ENCODE measurements at regions not wholly inside any gene's neighbourhood (a gene's known extent, or its start where the extent isn't known, plus 50 kb on each side); places are given as distances from the start of the nearest gene placed in this dataset.

DNA sequence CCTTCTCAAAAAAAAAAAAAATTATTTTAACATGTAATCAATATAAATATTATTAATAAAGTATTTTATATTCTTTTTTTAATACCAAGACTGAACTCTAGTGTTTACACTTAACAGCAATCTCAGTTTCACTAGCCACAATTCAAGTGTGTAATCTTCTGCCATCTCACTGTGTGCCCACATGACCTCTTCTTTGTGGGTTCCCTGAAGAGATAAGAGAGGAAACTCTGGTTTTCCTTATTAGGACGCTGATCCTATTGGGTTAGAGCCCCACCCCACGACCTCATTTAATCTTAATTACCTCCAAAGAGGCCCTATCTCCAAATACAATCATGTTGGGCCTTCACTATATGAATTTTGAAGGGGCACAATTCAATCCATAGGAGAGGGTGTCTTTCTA lies 177.6 kb downstream of the STK31 start:
- CTCF ChIA-PET, result no interaction called here
- Histone ChIP-seq H3K9me3 (ENCODE audit: control insufficient read depth in 1 of 2, insufficient read depth in 1 of 2, low read depth in 1 of 2, low read length in 2 of 2) (no peaks in the 10 kb centered on the region), H3K36me3 (ENCODE audit: control insufficient read depth in 1 of 2, insufficient read depth in 2 of 2, low read length in 2 of 2) (no peaks in the 10 kb centered on the region), H2AFZ (ENCODE audit: low read depth, low read length, poor library complexity, severe bottlenecking) (no peak overlapping the region), H3K27ac (ENCODE audit: low read depth, low read length) (no peak overlapping the region), H3K79me2 (ENCODE audit: insufficient read depth, low read length) (no peaks in the 10 kb centered on the region), H3K9ac (ENCODE audit: low read length) (no peak overlapping the region), H3K9me2 (ENCODE audit: insufficient read depth) (no peaks in the 10 kb centered on the region), H3K4me3 (replicated peaks in 1 of 2; ENCODE audit: low read depth in 1 of 2, low read length in 2 of 2) (no peak overlapping the region), H3K4me1 (ENCODE audit: control insufficient read depth in 1 of 2, insufficient read depth in 2 of 2, low read length in 2 of 2) (no peaks in the 10 kb centered on the region), H3K4me2 (ENCODE audit: low read length) (no peak overlapping the region), H3K27me3 (ENCODE audit: insufficient read depth, low read length) (no peaks in the 10 kb centered on the region), H4K20me1 (ENCODE audit: insufficient read depth) (no peaks in the 10 kb centered on the region)
- RAD21 ChIA-PET (ENCODE audit: low non-redundant PET in 1 of 2, low total read pairs in 2 of 2, uncharacterized antibody in 2 of 2, unreplicated experiment in 2 of 2), result no interaction called here
- no peak for ATAC-seq
- POLR2A ChIA-PET, result no interaction called here
- DNase-seq (ENCODE audit: low read depth, low spot score), result no peak
- BruUV-seq (replicated peaks), result no TSS peak
- TF ChIP-seq ELF1 (IDR thresholded peaks at IDR 0.05; ENCODE audit: borderline replicate concordance, low read depth), result no peak
- no peak for TF ChIP-seq EZH2phosphoT487 (IDR thresholded peaks at IDR 0.05; ENCODE audit: borderline replicate concordance)
- TF ChIP-seq EZH2 (IDR thresholded peaks at IDR 0.05), result no peak
- TF ChIP-seq EGR1 (IDR thresholded peaks at IDR 0.05; ENCODE audit: low read depth), result no peak
- TF ChIP-seq CBX3 (IDR thresholded peaks at IDR 0.05; ENCODE audit: low read depth), result no peak
- TF ChIP-seq ZNF274 (IDR thresholded peaks at IDR 0.05; ENCODE audit: low read depth, low read length), result no peak
- TF ChIP-seq, protein P1, sequence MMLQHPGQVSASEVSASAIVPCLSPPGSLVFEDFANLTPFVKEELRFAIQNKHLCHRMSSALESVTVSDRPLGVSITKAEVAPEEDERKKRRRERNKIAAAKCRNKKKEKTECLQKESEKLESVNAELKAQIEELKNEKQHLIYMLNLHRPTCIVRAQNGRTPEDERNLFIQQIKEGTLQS (IDR thresholded peaks at IDR 0.05), result no peak
- no peak for TF ChIP-seq POLR2AphosphoS5 (IDR thresholded peaks at IDR 0.05; ENCODE audit: low read depth, low read length)
- TF ChIP-seq SIN3A (IDR thresholded peaks at IDR 0.05; ENCODE audit: low read depth), result no peak
- TF ChIP-seq SRF (IDR thresholded peaks at IDR 0.05; ENCODE audit: low read depth), result no peak
- TF ChIP-seq, protein P2, sequence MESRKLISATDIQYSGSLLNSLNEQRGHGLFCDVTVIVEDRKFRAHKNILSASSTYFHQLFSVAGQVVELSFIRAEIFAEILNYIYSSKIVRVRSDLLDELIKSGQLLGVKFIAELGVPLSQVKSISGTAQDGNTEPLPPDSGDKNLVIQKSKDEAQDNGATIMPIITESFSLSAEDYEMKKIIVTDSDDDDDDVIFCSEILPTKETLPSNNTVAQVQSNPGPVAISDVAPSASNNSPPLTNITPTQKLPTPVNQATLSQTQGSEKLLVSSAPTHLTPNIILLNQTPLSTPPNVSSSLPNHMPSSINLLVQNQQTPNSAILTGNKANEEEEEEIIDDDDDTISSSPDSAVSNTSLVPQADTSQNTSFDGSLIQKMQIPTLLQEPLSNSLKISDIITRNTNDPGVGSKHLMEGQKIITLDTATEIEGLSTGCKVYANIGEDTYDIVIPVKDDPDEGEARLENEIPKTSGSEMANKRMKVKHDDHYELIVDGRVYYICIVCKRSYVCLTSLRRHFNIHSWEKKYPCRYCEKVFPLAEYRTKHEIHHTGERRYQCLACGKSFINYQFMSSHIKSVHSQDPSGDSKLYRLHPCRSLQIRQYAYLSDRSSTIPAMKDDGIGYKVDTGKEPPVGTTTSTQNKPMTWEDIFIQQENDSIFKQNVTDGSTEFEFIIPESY (IDR thresholded peaks at IDR 0.05; ENCODE audit: extremely low read depth, insufficient replicate concordance, low read length), result no peak
- no peak for TF ChIP-seq TCF7L2 (IDR thresholded peaks at IDR 0.05; ENCODE audit: borderline replicate concordance, extremely low read depth, insufficient read depth, insufficient read length)
- no peak for TF ChIP-seq RAD21 (IDR thresholded peaks at IDR 0.05; ENCODE audit: low read depth)
- no peak for TF ChIP-seq ZFX (IDR thresholded peaks at IDR 0.05)
- TF ChIP-seq, protein P3, sequence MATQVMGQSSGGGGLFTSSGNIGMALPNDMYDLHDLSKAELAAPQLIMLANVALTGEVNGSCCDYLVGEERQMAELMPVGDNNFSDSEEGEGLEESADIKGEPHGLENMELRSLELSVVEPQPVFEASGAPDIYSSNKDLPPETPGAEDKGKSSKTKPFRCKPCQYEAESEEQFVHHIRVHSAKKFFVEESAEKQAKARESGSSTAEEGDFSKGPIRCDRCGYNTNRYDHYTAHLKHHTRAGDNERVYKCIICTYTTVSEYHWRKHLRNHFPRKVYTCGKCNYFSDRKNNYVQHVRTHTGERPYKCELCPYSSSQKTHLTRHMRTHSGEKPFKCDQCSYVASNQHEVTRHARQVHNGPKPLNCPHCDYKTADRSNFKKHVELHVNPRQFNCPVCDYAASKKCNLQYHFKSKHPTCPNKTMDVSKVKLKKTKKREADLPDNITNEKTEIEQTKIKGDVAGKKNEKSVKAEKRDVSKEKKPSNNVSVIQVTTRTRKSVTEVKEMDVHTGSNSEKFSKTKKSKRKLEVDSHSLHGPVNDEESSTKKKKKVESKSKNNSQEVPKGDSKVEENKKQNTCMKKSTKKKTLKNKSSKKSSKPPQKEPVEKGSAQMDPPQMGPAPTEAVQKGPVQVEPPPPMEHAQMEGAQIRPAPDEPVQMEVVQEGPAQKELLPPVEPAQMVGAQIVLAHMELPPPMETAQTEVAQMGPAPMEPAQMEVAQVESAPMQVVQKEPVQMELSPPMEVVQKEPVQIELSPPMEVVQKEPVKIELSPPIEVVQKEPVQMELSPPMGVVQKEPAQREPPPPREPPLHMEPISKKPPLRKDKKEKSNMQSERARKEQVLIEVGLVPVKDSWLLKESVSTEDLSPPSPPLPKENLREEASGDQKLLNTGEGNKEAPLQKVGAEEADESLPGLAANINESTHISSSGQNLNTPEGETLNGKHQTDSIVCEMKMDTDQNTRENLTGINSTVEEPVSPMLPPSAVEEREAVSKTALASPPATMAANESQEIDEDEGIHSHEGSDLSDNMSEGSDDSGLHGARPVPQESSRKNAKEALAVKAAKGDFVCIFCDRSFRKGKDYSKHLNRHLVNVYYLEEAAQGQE (IDR thresholded peaks at IDR 0.05; ENCODE audit: low read depth), result no peak
- TF ChIP-seq SP1 (IDR thresholded peaks at IDR 0.05; ENCODE audit: low read depth), result no peak
- TF ChIP-seq, protein P4, sequence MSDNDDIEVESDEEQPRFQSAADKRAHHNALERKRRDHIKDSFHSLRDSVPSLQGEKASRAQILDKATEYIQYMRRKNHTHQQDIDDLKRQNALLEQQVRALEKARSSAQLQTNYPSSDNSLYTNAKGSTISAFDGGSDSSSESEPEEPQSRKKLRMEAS (IDR thresholded peaks at IDR 0.05), result no peak
- intact Hi-C loops (cut with micrococcal nuclease), result no loop called here
